H9 (cell line): ENCODE measurements at regions not wholly inside any gene's neighbourhood (a gene's known extent, or its start where the extent isn't known, plus 50 kb on each side); places are given as distances from the start of the nearest gene placed in this dataset.

ENCODE experiments used
- DNase-seq: peaks from one replicate; pipeline ENCODE4 v3.0.0-alpha.2; 2017
- H2AFZ ChIP-seq: one replicate; pipeline ENCODE4 v1.6.1; 2013; ENCODE audit warnings: mild to moderate bottlenecking, low read length, control low read depth, moderate library complexity
- H2AK5ac ChIP-seq: 2 replicates; pipeline ENCODE4 v1.6.1; 2013; ENCODE audit warnings: low read length, control low read depth, mixed read lengths; ENCODE audit not compliant: insufficient read length
- H2BK120ac ChIP-seq: one replicate; pipeline ENCODE4 v1.6.1; 2013; ENCODE audit warnings: low read depth, mild to moderate bottlenecking, low read length, control low read depth, inconsistent platforms; ENCODE audit not compliant: poor library complexity, severe bottlenecking
- H2BK12ac ChIP-seq: 2 replicates; pipeline ENCODE4 v1.6.1; 2013; ENCODE audit warnings: low read length, control low read depth, mixed read lengths, low read depth; ENCODE audit not compliant: insufficient read length
- H2BK15ac ChIP-seq: 2 replicates; pipeline ENCODE4 v1.6.1; 2013; ENCODE audit warnings: low read depth, low read length, control low read depth
- H2BK20ac ChIP-seq: one replicate; pipeline ENCODE4 v1.6.1; 2013; ENCODE audit warnings: low read depth, mild to moderate bottlenecking, low read length, control low read depth, inconsistent platforms; ENCODE audit not compliant: poor library complexity, severe bottlenecking
- H2BK5ac ChIP-seq: 2 replicates; pipeline ENCODE4 v1.6.1; 2013; ENCODE audit warnings: low read length, control low read depth, mixed read lengths; ENCODE audit not compliant: insufficient read length
- H3K14ac ChIP-seq: 2 replicates; pipeline ENCODE4 v1.6.1; 2013; ENCODE audit warnings: low read length, control low read depth; ENCODE audit not compliant: insufficient read depth
- H3K18ac ChIP-seq: 2 replicates; pipeline ENCODE4 v1.6.1; 2013; ENCODE audit warnings: low read depth, mild to moderate bottlenecking, mixed read lengths, low read length, control low read depth; ENCODE audit not compliant: insufficient read length
- H3K23ac ChIP-seq: 2 replicates; pipeline ENCODE4 v1.6.1; 2013; ENCODE audit warnings: low read length, control low read depth, mixed read lengths, low read depth; ENCODE audit not compliant: insufficient read length
- H3K23me2 ChIP-seq: 2 replicates; pipeline ENCODE4 v1.6.1; 2013; ENCODE audit warnings: low read depth, mild to moderate bottlenecking, mixed read lengths, low read length, control low read depth; ENCODE audit not compliant: insufficient read length, poor library complexity, severe bottlenecking
- H3K27ac ChIP-seq: 2 replicates; pipeline ENCODE4 v1.5.1; 2013; ENCODE audit warnings: low read length, control low read depth, mixed read lengths, low read depth; ENCODE audit not compliant: insufficient read length
- H3K27me3 ChIP-seq: 2 replicates; pipeline ENCODE4 v1.6.1; 2013; ENCODE audit warnings: low read length, control low read depth, inconsistent platforms; ENCODE audit not compliant: insufficient read depth
- H3K4ac ChIP-seq: 2 replicates; pipeline ENCODE4 v1.6.1; 2013; ENCODE audit warnings: low read depth, mild to moderate bottlenecking, control low read depth, inconsistent platforms, low read length, moderate library complexity
- H3K4me1 ChIP-seq: 2 replicates; pipeline ENCODE4 v1.6.1; 2013; ENCODE audit warnings: low read length, control low read depth, inconsistent platforms; ENCODE audit not compliant: insufficient read depth
- H3K4me2 ChIP-seq: 2 replicates; pipeline ENCODE4 v1.6.1; 2013; ENCODE audit warnings: low read length, control low read depth, mixed read lengths; ENCODE audit not compliant: insufficient read length, insufficient read depth
- H3K56ac ChIP-seq: 2 replicates; pipeline ENCODE4 v1.6.1; 2013; ENCODE audit warnings: low read depth, mild to moderate bottlenecking, mixed read lengths, low read length, control low read depth; ENCODE audit not compliant: insufficient read length
- H3K79me1 ChIP-seq: 2 replicates; pipeline ENCODE4 v1.6.1; 2013; ENCODE audit warnings: low read depth, mild to moderate bottlenecking, moderate library complexity, low read length, control low read depth, inconsistent platforms; ENCODE audit not compliant: insufficient read depth, poor library complexity, severe bottlenecking
- H3K79me2 ChIP-seq: 2 replicates; pipeline ENCODE4 v1.6.1; 2013; ENCODE audit warnings: low read length, control low read depth, inconsistent platforms; ENCODE audit not compliant: insufficient read depth
- H3K9ac ChIP-seq: 2 replicates; pipeline ENCODE4 v1.6.1; 2013; ENCODE audit warnings: low read length, control low read depth, mixed read lengths; ENCODE audit not compliant: insufficient read length; ENCODE audit errors: extremely low read depth
- H3K9me3 ChIP-seq: one replicate; pipeline ENCODE4 v1.6.1; 2013; ENCODE audit warnings: low read depth, low read length, inconsistent platforms; ENCODE audit not compliant: control insufficient read depth
- H3T11ph ChIP-seq: one replicate; pipeline ENCODE4 v1.6.1; 2013; ENCODE audit warnings: mild to moderate bottlenecking, low read length, control low read depth, inconsistent platforms
- H4K20me1 ChIP-seq: one replicate; pipeline ENCODE4 v1.6.1; 2013; ENCODE audit not compliant: control insufficient read depth, insufficient read length, insufficient read depth
- H4K5ac ChIP-seq: 2 replicates; pipeline ENCODE4 v1.6.1; 2013; ENCODE audit warnings: low read depth, mild to moderate bottlenecking, mixed read lengths, low read length, control low read depth; ENCODE audit not compliant: insufficient read length
- H4K8ac ChIP-seq: replicated peaks from 2 replicates; pipeline ENCODE4 v1.6.1; 2013; ENCODE audit warnings: low read length, control low read depth, mixed read lengths, low read depth; ENCODE audit not compliant: insufficient read length
- H4K91ac ChIP-seq: 2 replicates; pipeline ENCODE4 v1.6.1; 2013; ENCODE audit warnings: low read depth, mild to moderate bottlenecking, moderate library complexity, mixed read lengths, low read length, control low read depth; ENCODE audit not compliant: insufficient read length
- H3K27ac Mint-ChIP-seq, 3 experiments: 2 replicates in 2 of 3; 3 replicates in 1 of 3; pipeline ENCODE4 v1.8.0; 2020 to 2021; ENCODE audit warnings: mixed read lengths in 3 of 3, mild to moderate bottlenecking in 1 of 3, moderate library complexity in 1 of 3
- H3K27me3 Mint-ChIP-seq: 2 replicates; pipeline ENCODE4 v1.8.0; 2021; ENCODE audit warnings: low read depth, mild to moderate bottlenecking, moderate library complexity, mixed read lengths
- H3K36me3 Mint-ChIP-seq, 3 experiments: 2 replicates in 2 of 3; 3 replicates in 1 of 3; pipeline ENCODE4 v1.8.0; 2020 to 2021; ENCODE audit warnings: low read depth in 3 of 3, mixed read lengths in 3 of 3; ENCODE audit not compliant: insufficient read depth in 1 of 3
- H3K4me1 Mint-ChIP-seq, 2 experiments: 2 replicates each; pipeline ENCODE4 v1.8.0; 2020; ENCODE audit warnings: mixed read lengths in 2 of 2
- H3K4me3 Mint-ChIP-seq, 2 experiments: 2 replicates in 1 of 2; 3 replicates in 1 of 2; pipeline ENCODE4 v1.8.0; 2020 to 2021; ENCODE audit warnings: mild to moderate bottlenecking in 2 of 2, mixed read lengths in 2 of 2, moderate library complexity in 1 of 2
- H3K9me3 Mint-ChIP-seq, 2 experiments: 2 replicates in 1 of 2; 3 replicates in 1 of 2; pipeline ENCODE4 v1.8.0; 2020; ENCODE audit warnings: mild to moderate bottlenecking in 2 of 2, mixed read lengths in 2 of 2, moderate library complexity in 1 of 2
- TF ChIP-seq, protein P1 (sequence below): fragments of 200-600 bp; sonication (generic); conservative IDR thresholded peaks from 3 replicates; pipeline ENCODE4 v1.8.0; 2021; ENCODE audit warnings: antibody characterized with exemption, mild to moderate bottlenecking

- no peaks in the 10 kb centered on the region for H3K36me3 Mint-ChIP-seq
- Histone ChIP-seq H4K20me1 (no peaks in the 10 kb centered on the region), H3K56ac (no peak overlapping the region), H2BK12ac (no peak overlapping the region), H4K91ac (no peak overlapping the region), H3K4me2 (no peak overlapping the region), H3K23me2 (no peaks in the 10 kb centered on the region), H2AFZ (no peak overlapping the region), H3K79me1 (no peaks in the 10 kb centered on the region), H2AK5ac (no peak overlapping the region), H4K5ac (no peak overlapping the region), H2BK120ac (no peak overlapping the region), H3K18ac (no peak overlapping the region), H3K27me3 (no peaks in the 10 kb centered on the region), H3K27ac (no peak overlapping the region), H3T11ph (no peak overlapping the region), H3K9me3 (no peaks in the 10 kb centered on the region), H2BK5ac (no peak overlapping the region), H4K8ac (no peak overlapping the region), H3K9ac (no peak overlapping the region), H3K4me1 (no peaks in the 10 kb centered on the region), H2BK15ac (no peak overlapping the region), H3K23ac (no peak overlapping the region), H3K14ac (no peak overlapping the region), H2BK20ac (no peak overlapping the region), H3K4ac (no peak overlapping the region), H3K79me2 (no peaks in the 10 kb centered on the region)
- no peaks in the 10 kb centered on the region for H3K27me3 Mint-ChIP-seq
- no peak overlapping the region for H3K4me3 Mint-ChIP-seq
- H3K27ac Mint-ChIP-seq, result no peak overlapping the region
- TF ChIP-seq, protein P1, sequence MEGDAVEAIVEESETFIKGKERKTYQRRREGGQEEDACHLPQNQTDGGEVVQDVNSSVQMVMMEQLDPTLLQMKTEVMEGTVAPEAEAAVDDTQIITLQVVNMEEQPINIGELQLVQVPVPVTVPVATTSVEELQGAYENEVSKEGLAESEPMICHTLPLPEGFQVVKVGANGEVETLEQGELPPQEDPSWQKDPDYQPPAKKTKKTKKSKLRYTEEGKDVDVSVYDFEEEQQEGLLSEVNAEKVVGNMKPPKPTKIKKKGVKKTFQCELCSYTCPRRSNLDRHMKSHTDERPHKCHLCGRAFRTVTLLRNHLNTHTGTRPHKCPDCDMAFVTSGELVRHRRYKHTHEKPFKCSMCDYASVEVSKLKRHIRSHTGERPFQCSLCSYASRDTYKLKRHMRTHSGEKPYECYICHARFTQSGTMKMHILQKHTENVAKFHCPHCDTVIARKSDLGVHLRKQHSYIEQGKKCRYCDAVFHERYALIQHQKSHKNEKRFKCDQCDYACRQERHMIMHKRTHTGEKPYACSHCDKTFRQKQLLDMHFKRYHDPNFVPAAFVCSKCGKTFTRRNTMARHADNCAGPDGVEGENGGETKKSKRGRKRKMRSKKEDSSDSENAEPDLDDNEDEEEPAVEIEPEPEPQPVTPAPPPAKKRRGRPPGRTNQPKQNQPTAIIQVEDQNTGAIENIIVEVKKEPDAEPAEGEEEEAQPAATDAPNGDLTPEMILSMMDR, result no peak
- DNase-seq, result no peak
- no peaks in the 10 kb centered on the region for H3K4me1 Mint-ChIP-seq
- no peaks in the 10 kb centered on the region for H3K9me3 Mint-ChIP-seq
Observed at GRCh38 chr10:55273946-55274345, 472.9 kb upstream of the PCDH15 start.
